SW 1271 (cell line): ENCODE measurements at regions not wholly inside any gene's neighbourhood (a gene's known extent, or its start where the extent isn't known, plus 50 kb on each side); places are given as distances from the start of the nearest gene placed in this dataset.
"Not testable (repeated sequence)": the region's sequence is repeated elsewhere in the genome, so short reads cannot be mapped to it uniquely, and the experiment has no call there.

ENCODE experiments used
- DNase-seq, 2 experiments: peaks; one replicate each; lab custom pipeline; 2025; lab: John Stamatoyannopoulos, UW

- DNase-seq = no peak
Measured at GRCh38 chr2:220556658-220557057, 929.2 kb downstream of the SLC4A3 start.

- no peak for DNase-seq
Measured at GRCh38 chr2:220560192-220560591, 932.8 kb downstream of the SLC4A3 start.

- DNase-seq = no peak
Measured at GRCh38 chr2:220562375-220563140, 935.1 kb downstream of the SLC4A3 start.

GRCh38 chr2:220568296-220568695 is 940.9 kb downstream of the SLC4A3 start:
- DNase-seq = no peak

GRCh38 chr2:220569112-220569897 is 941.9 kb downstream of the SLC4A3 start:
- no peak for DNase-seq

- no peak for DNase-seq
Measured at GRCh38 chr2:220572385-220572784, 945.0 kb downstream of the SLC4A3 start.

GRCh38 chr2:220574038-220574437 is 946.6 kb downstream of the SLC4A3 start:
- no peak for DNase-seq

GRCh38 chr2:220575963-220576362 is 948.5 kb downstream of the SLC4A3 start:
- DNase-seq = no peak

GRCh38 chr2:220579452-220579851 is 952.0 kb downstream of the SLC4A3 start:
- no peak for DNase-seq

GRCh38 chr2:220580113-220580512 is 952.7 kb downstream of the SLC4A3 start:
- DNase-seq = no peak

GRCh38 chr2:220583725-220584124 is 956.3 kb downstream of the SLC4A3 start:
- no peak for DNase-seq

GRCh38 chr2:220585241-220585640 is 957.8 kb downstream of the SLC4A3 start:
- no peak for DNase-seq

- no peak for DNase-seq
Measured at GRCh38 chr2:220586980-220587530, 959.6 kb downstream of the SLC4A3 start.

GRCh38 chr2:220588148-220588547 is 960.7 kb downstream of the SLC4A3 start:
- no peak for DNase-seq

- DNase-seq = no peak
Measured at GRCh38 chr2:220590476-220590875, 963.0 kb downstream of the SLC4A3 start.

GRCh38 chr2:220593526-220593925 is 966.1 kb downstream of the SLC4A3 start:
- DNase-seq = no peak

GRCh38 chr2:220601674-220602073 is 970.4 kb downstream of the EPHA4 start:
- no peak for DNase-seq

- DNase-seq = not testable (repeated sequence)
Measured at GRCh38 chr2:220613004-220613403, 959.1 kb downstream of the EPHA4 start.

- no peak for DNase-seq
Measured at GRCh38 chr2:220614064-220614463, 958.0 kb downstream of the EPHA4 start.

GRCh38 chr2:220619525-220620220 is 952.4 kb downstream of the EPHA4 start:
- DNase-seq = no peak

- DNase-seq = no peak
Measured at GRCh38 chr2:220626603-220627002, 945.5 kb downstream of the EPHA4 start.

GRCh38 chr2:220628252-220628651 is 943.9 kb downstream of the EPHA4 start:
- no peak for DNase-seq
